GM18951 (cell line): ENCODE measurements at regions not wholly inside any gene's neighbourhood (a gene's known extent, or its start where the extent isn't known, plus 50 kb on each side); places are given as distances from the start of the nearest gene placed in this dataset.

Experiments
- POLR2A ChIP-seq: IDR thresholded peaks from 4 replicates; pipeline ENCODE4 v1.6.1; 2011; ENCODE audit warnings: mild to moderate bottlenecking; ENCODE audit not compliant: insufficient read length, insufficient read depth; ENCODE audit errors: extremely low read depth
- in situ Hi-C: fragments of 300-500 bp; cut with MboI; formaldehyde crosslinking; loops from one replicate; pipeline ENCODE4 v1.12.0; 2022; ENCODE audit warnings: low sequenced_read_pairs, mixed read lengths, inconsistent platforms; ENCODE audit not compliant: unreplicated experiment

GRCh38 chr16:22670044-22670536, 143.9 kb upstream of the HS3ST2 start:
- no peak for TF ChIP-seq POLR2A
- in situ Hi-C loops: no loop called here

- no peak for TF ChIP-seq POLR2A
- in situ Hi-C loops: no loop called here
Observed at GRCh38 chr16:22670551-22671041, 143.4 kb upstream of the HS3ST2 start.

DNA sequence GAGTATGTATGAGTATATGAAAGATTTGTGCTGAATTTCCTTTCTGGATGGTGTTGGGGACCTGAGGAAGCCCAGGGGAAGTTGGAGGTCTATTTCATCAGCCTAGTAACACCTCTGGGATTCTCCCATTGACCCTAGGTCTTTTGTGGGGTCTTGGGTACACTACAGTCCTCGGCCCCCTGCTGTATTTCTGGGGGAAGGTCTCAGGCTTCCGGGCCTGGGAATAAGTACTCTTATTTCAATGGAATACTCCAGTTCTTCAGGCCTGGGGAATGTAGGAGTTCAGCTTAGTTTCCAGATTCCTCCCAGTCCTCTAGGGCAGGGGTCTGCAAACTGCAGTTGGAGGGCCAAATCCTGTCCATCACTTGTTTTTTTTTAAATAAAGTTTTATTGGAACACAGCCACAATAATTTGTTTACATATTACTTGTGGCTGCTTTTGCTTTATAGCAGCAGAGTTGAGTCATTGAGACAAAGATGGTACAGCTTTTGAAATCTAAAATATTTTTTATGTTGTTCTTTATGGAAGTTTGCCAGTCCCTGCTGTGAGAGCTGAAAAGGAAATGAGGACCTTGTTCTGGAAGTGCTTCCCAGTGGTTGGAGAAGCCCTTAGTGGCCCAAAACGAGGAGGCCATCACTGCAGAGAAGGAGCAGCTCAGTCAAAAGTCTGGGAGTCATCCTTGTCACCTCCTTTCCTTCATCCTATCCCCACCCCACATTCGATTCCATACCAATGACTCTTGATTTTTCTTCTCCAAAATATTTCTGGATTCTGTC, 142.5 kb upstream of the HS3ST2 start:
- in situ Hi-C loops: no loop called here
- TF ChIP-seq POLR2A: no peak

DNA sequence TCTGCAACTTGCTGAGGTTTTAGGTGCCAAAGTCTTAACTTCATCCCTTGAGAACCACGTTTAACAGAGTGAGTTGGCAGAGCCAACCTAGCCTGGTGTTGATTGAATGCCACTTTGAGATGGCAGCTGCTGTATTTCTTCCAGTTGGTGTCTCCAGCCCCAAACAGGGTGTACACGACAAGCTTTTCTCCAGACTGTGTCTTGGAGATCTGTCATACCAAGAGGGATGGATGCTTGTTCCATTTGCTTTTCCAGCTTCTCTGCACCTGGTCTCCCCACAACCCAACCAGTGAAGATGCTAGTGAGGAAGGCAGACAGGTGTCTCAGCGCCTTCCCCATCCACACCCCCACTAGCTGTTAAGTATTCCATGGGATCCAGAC, 141.1 kb upstream of the HS3ST2 start:
- in situ Hi-C loops: no loop called here
- TF ChIP-seq POLR2A: no peak

DNA sequence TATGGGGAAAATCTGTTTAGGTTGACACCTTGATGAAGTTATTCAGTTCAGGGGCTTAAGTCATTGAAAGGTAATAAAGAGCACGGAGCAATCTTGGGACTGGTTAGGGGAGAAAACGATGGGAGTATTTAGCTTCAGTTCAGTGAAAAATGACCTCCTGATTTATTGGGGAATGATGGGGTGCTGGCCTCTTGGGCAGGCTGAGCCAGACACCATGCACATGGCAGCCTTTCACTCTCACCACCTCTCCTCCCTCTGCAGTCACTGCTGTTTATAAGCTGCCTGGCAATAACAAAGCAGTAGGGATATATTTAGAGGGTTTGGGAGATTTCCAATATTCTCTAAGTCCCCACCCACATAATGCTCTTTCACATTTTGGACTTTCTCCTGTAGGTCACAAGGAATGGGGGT, 140.5 kb upstream of the HS3ST2 start:
- no peak for TF ChIP-seq POLR2A
- in situ Hi-C loops: no loop called here

DNA sequence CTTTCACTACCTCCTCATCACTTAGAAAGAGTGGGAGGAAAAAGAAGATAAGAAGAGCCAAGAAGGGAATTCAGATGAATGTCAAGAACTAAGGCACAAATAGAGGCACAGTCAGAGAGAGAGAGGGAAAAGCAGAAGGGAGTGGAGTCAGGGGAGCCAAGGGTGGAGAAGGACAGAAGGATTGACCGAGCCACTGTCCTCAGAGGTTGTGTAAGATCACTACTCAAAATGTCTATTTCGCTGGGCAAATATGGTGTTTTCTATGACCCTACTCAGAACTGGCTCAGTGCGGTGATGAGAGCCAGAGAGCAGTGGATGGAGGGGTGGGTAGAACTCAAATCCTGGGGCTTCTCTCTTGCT, 139.2 kb upstream of the HS3ST2 start:
- no peak for TF ChIP-seq POLR2A
- in situ Hi-C loops: no loop called here

GRCh38 chr16:22675745-22676540, 138.0 kb upstream of the HS3ST2 start:
- TF ChIP-seq POLR2A: no peak
- in situ Hi-C loops: no loop called here

- in situ Hi-C loops: no loop called here
- no peak for TF ChIP-seq POLR2A
Observed at GRCh38 chr16:22677024-22677830, 136.7 kb upstream of the HS3ST2 start.

- in situ Hi-C loops: no loop called here
Observed at GRCh38 chr16:22678311-22678710, 135.7 kb upstream of the HS3ST2 start.

DNA sequence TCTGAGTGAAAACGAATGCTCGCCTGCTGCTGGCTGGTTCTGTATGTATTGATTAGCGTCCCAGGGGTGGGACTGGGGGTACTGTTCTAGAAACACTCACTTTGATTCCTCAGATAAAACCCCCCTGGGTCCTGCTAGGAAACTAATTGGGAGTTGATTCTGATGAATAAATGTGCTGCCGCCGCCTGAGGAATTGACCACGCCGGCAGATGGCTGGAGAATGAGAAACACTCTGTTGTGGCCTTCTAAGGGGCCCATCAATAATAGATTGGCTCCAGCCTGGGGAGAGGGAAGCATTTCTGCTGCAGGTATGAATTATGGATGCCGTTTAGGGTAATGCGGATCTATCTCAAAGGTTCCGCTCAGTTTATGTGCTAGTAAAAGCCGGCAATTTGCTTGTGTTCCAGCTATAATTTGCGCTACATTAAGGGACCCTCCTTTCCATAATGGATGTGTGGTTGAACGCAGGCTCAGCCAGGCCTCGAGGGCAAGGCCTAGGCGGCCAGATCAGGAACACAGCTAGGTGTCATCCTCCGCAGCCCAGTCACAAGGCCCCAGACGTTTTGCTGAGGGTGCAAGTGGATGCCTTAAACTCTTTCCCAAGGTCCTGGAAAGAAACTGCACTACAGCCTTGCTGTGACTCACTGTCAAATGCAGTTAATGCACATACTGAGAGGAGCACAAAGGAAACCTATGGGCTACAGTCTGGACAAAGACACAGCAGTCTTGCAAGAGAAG, 132.2 kb upstream of the HS3ST2 start:
- in situ Hi-C loops: no loop called here
- TF ChIP-seq POLR2A: no peak

More at GRCh38 chr16:22678311-22678710, 135.7 kb upstream of the HS3ST2 start:
- TF ChIP-seq POLR2A: no peak

GRCh38 chr16:22683258-22683657, 130.7 kb upstream of the HS3ST2 start:
- in situ Hi-C loops: no loop called here
- TF ChIP-seq POLR2A: no peak
